Liver (tissue), 8 donors: ENCODE measurements at regions not wholly inside any gene's neighbourhood (a gene's known extent, or its start where the extent isn't known, plus 50 kb on each side); places are given as distances from the start of the nearest gene placed in this dataset.

Experiments
- DNase-seq: peaks from one replicate; pipeline ENCODE4 v3.0.0-alpha.2; 2017; ENCODE audit warnings: low spot score
- H3K27ac ChIP-seq, 2 donors: one replicate each; pipeline ENCODE4 v1.7.0; 2013; ENCODE audit warnings: inconsistent platforms in 2 of 2, low read length in 2 of 2, control low read depth in 1 of 2, low read depth in 1 of 2, mild to moderate bottlenecking in 1 of 2
- H3K27me3 ChIP-seq, 4 donors: one replicate each; pipeline versions ENCODE4 v1.6.1 to v1.7.0; 2013; ENCODE audit warnings: low read length in 3 of 4, inconsistent platforms in 1 of 4, mild to moderate bottlenecking in 1 of 4, moderate library complexity in 1 of 4; ENCODE audit not compliant: control insufficient read depth in 4 of 4, insufficient read depth in 4 of 4
- H3K36me3 ChIP-seq, 4 donors: one replicate each; pipeline versions ENCODE4 v1.6.1 to v1.7.0; 2013; ENCODE audit warnings: low read length in 3 of 4, mild to moderate bottlenecking in 3 of 4, low read depth in 1 of 4, moderate library complexity in 1 of 4; ENCODE audit not compliant: control insufficient read depth in 4 of 4, insufficient read depth in 3 of 4
- H3K4me1 ChIP-seq, 4 donors: one replicate each; pipeline versions ENCODE4 v1.6.1 to v1.7.0; 2013; ENCODE audit warnings: low read length in 3 of 4, mild to moderate bottlenecking in 3 of 4, moderate library complexity in 1 of 4; ENCODE audit not compliant: control insufficient read depth in 4 of 4, insufficient read depth in 4 of 4
- H3K4me3 ChIP-seq, 3 donors: one replicate each; pipeline versions ENCODE4 v1.6.1 to v1.7.0; 2013; ENCODE audit warnings: low read length in 3 of 3, control low read depth in 1 of 3, low read depth in 1 of 3, mild to moderate bottlenecking in 1 of 3
- H3K9ac ChIP-seq, 2 donors: one replicate each; pipeline ENCODE4 v1.7.0; 2013; ENCODE audit warnings: low read length in 2 of 2, mild to moderate bottlenecking in 2 of 2, moderate library complexity in 2 of 2, control low read depth in 1 of 2, low read depth in 1 of 2
- H3K9me3 ChIP-seq, 4 donors: one replicate each; pipeline versions ENCODE4 v1.6.1 to v1.7.0; 2013; ENCODE audit warnings: low read length in 3 of 4; ENCODE audit not compliant: control insufficient read depth in 4 of 4
- EGR1 ChIP-seq, 2 donors: IDR thresholded peaks; 2 replicates each; pipeline ENCODE4 v1.6.1; 2016 to 2018; ENCODE audit warnings: antibody characterized with exemption in 2 of 2, low read depth in 2 of 2
- FOXA1 ChIP-seq: IDR thresholded peaks from 2 replicates; pipeline ENCODE4 v1.6.1; 2016; ENCODE audit warnings: antibody characterized with exemption
- FOXA2 ChIP-seq: IDR thresholded peaks from 2 replicates; pipeline ENCODE4 v1.6.1; 2016; ENCODE audit warnings: antibody characterized with exemption
- GABPA ChIP-seq, 2 donors: IDR thresholded peaks in 1 of 2; conservative IDR thresholded peaks in 1 of 2; 2 replicates each; pipeline ENCODE4 v1.6.1; 2016; ENCODE audit warnings: antibody characterized with exemption in 2 of 2, mild to moderate bottlenecking in 1 of 2, moderate library complexity in 1 of 2
- HNF4A ChIP-seq, 2 donors: conservative IDR thresholded peaks; 2 replicates each; pipeline ENCODE4 v1.6.1; 2016; ENCODE audit warnings: antibody characterized with exemption in 2 of 2, mild to moderate bottlenecking in 2 of 2
- HNF4G ChIP-seq: IDR thresholded peaks from 2 replicates; pipeline ENCODE4 v1.6.1; 2016; ENCODE audit warnings: antibody characterized with exemption
- JUND ChIP-seq, 2 donors: IDR thresholded peaks; 2 replicates each; pipeline ENCODE4 v1.6.1; 2016; ENCODE audit warnings: antibody characterized with exemption in 2 of 2
- MAX ChIP-seq: IDR thresholded peaks from 2 replicates; pipeline ENCODE4 v1.6.1; 2016; ENCODE audit warnings: antibody characterized with exemption
- NR2F2 ChIP-seq: IDR thresholded peaks from 2 replicates; pipeline ENCODE4 v1.6.1; 2016; ENCODE audit warnings: antibody characterized with exemption
- RAD21 ChIP-seq, 2 donors: IDR thresholded peaks; 2 replicates each; pipeline ENCODE4 v1.6.1; 2016; ENCODE audit warnings: antibody characterized with exemption in 2 of 2, mild to moderate bottlenecking in 2 of 2
- RXRA ChIP-seq, 2 donors: IDR thresholded peaks; 2 replicates each; pipeline ENCODE4 v1.6.1; 2017 to 2018; ENCODE audit warnings: antibody characterized with exemption in 2 of 2, mild to moderate bottlenecking in 1 of 2
- SP1 ChIP-seq: IDR thresholded peaks from 2 replicates; pipeline ENCODE4 v1.6.1; 2018; ENCODE audit warnings: antibody characterized with exemption, mild to moderate bottlenecking
- TAF1 ChIP-seq: conservative IDR thresholded peaks from 2 replicates; pipeline ENCODE4 v1.6.1; 2016; ENCODE audit warnings: antibody characterized with exemption, mild to moderate bottlenecking
- YY1 ChIP-seq: IDR thresholded peaks from 2 replicates; pipeline ENCODE4 v1.6.1; 2016; ENCODE audit warnings: antibody characterized with exemption, mild to moderate bottlenecking
- WGBS: extraction: QIAGEN DNeasy Blood & Tissue Kit; methylation state at CpG from one replicate; pipeline ENCODE4 v1.1.7; 2013; 5-methylcytosine and 5-hydroxymethylcytosine counted together
- TF ChIP-seq, protein P1 (sequence below): fragments of 150-350 bp; IDR thresholded peaks from 2 replicates; pipeline ENCODE4 v1.5.1; 2017; ENCODE audit warnings: improper control_type of control experiment, low read depth, low read length; ENCODE audit not compliant: missing input control
- TF ChIP-seq, protein P2 (sequence below): IDR thresholded peaks from 2 replicates; pipeline ENCODE4 v1.6.1; 2016; ENCODE audit warnings: antibody characterized with exemption
- TF ChIP-seq, protein P3 (sequence below): IDR thresholded peaks from 2 replicates; pipeline ENCODE4 v1.6.1; 2016; ENCODE audit warnings: antibody characterized with exemption
- TF ChIP-seq, protein P4 (sequence below): IDR thresholded peaks from 2 replicates; pipeline ENCODE4 v1.6.1; 2016; ENCODE audit warnings: antibody characterized with exemption, mild to moderate bottlenecking
- donor health status: healthy.
- donor health status: healthy.
- donor health status: healthy.
- donor health status: healthy.
- donor health status: healthy.

DNA sequence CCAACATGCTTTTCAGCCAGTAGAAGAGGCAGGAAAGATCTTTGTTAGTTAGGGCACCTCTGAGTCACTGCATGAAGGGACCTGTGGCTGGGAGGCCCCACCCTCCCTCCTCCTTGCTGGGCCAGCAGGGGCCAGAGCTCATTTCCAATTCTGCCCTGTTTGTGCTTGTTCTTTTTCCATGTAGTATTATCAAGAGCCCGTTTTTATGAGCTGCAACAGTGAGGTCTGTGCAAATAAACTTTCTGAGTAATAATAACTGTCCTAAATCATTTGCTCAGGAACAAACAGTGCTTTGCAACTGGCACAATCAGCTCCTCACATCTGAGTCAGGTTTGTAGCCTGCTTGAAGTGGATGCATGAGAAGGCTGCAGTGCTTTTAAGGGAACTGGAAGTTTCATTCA lies 128.0 kb downstream of the ARL4C start:
- H3K27ac ChIP-seq = no peak overlapping the region
- DNase-seq = no peak

DNA sequence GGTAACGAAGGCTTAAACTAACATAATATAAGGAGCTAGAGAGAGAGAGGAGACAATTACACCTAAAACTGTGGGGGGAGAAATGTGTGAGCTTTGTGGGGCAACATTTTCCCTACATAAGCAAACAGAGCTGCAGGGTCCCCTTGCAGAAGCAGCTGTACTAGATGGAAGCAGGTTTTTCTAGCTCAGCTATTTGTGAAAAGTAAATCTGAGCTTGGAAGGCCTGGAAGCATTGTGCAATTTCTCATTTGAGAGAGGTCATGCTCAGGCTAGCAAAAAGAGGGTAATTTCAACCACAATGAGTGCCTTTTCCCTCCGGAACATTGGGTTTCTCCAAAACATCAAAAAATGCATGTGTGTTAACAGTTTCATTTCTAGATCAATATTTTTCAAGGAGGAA lies 130.0 kb downstream of the ARL4C start:
- no peak for DNase-seq
- no peak overlapping the region for H3K9ac ChIP-seq
- TF ChIP-seq RXRA (IDR thresholded peaks at IDR 0.05) (peak; percentile 56 to 65), FOXA1 (no peak), MAX (peak; percentile 17), SP1 (peak; percentile 23), HNF4A (conservative IDR thresholded peaks at IDR 0.05) (peak in 1 of 2 donors; percentile 8), RAD21 (IDR thresholded peaks at IDR 0.05) (peak; percentile 20 to 43), JUND (IDR thresholded peaks at IDR 0.05) (peak in 1 of 2 donors; percentile 11), TAF1 (no peak)
- no peaks in the 10 kb centered on the region for H3K9me3 ChIP-seq
- H3K4me3 ChIP-seq = no peak overlapping the region
- H3K4me1 ChIP-seq = peaks cover 0 to 18% (median 2%) of the 10 kb centered on the region in 4 donors
- 60% methylated on average over 2 of the region's 2 CpGs for WGBS
- no peaks in the 10 kb centered on the region for H3K27me3 ChIP-seq
- no peaks in the 10 kb centered on the region for H3K36me3 ChIP-seq
- no peak overlapping the region for H3K27ac ChIP-seq

More for the DNA sequence above, 128.0 kb downstream of the ARL4C start:
- H3K9ac ChIP-seq = no peak overlapping the region
- no peaks in the 10 kb centered on the region for H3K9me3 ChIP-seq
- peaks cover 0 to 7% (median 2%) of the 10 kb centered on the region in 4 donors for H3K4me1 ChIP-seq
- no peaks in the 10 kb centered on the region for H3K36me3 ChIP-seq
- no peaks in the 10 kb centered on the region for H3K27me3 ChIP-seq
- no peak for TF ChIP-seq NR2F2
- no peak for TF ChIP-seq YY1
- TF ChIP-seq HNF4A (conservative IDR thresholded peaks at IDR 0.05) = no peak
- no peak for TF ChIP-seq FOXA1
- TF ChIP-seq, protein P1, sequence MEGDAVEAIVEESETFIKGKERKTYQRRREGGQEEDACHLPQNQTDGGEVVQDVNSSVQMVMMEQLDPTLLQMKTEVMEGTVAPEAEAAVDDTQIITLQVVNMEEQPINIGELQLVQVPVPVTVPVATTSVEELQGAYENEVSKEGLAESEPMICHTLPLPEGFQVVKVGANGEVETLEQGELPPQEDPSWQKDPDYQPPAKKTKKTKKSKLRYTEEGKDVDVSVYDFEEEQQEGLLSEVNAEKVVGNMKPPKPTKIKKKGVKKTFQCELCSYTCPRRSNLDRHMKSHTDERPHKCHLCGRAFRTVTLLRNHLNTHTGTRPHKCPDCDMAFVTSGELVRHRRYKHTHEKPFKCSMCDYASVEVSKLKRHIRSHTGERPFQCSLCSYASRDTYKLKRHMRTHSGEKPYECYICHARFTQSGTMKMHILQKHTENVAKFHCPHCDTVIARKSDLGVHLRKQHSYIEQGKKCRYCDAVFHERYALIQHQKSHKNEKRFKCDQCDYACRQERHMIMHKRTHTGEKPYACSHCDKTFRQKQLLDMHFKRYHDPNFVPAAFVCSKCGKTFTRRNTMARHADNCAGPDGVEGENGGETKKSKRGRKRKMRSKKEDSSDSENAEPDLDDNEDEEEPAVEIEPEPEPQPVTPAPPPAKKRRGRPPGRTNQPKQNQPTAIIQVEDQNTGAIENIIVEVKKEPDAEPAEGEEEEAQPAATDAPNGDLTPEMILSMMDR = no peak
- TF ChIP-seq EGR1 (IDR thresholded peaks at IDR 0.05; ENCODE audit: low read depth in 2 of 2) = no peak
- no peak for TF ChIP-seq HNF4G
- no peak for TF ChIP-seq RAD21 (IDR thresholded peaks at IDR 0.05)
- no peak for TF ChIP-seq SP1
- TF ChIP-seq, protein P2, sequence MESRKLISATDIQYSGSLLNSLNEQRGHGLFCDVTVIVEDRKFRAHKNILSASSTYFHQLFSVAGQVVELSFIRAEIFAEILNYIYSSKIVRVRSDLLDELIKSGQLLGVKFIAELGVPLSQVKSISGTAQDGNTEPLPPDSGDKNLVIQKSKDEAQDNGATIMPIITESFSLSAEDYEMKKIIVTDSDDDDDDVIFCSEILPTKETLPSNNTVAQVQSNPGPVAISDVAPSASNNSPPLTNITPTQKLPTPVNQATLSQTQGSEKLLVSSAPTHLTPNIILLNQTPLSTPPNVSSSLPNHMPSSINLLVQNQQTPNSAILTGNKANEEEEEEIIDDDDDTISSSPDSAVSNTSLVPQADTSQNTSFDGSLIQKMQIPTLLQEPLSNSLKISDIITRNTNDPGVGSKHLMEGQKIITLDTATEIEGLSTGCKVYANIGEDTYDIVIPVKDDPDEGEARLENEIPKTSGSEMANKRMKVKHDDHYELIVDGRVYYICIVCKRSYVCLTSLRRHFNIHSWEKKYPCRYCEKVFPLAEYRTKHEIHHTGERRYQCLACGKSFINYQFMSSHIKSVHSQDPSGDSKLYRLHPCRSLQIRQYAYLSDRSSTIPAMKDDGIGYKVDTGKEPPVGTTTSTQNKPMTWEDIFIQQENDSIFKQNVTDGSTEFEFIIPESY = no peak
- TF ChIP-seq TAF1 = no peak
- TF ChIP-seq, protein P3, sequence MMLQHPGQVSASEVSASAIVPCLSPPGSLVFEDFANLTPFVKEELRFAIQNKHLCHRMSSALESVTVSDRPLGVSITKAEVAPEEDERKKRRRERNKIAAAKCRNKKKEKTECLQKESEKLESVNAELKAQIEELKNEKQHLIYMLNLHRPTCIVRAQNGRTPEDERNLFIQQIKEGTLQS = no peak
- TF ChIP-seq GABPA (IDR thresholded peaks at IDR 0.05 in 1 of 2, conservative IDR thresholded peaks at IDR 0.05 in 1 of 2) = no peak
- 67% methylated on average over 1 of the region's 1 CpG for WGBS
- H3K4me3 ChIP-seq = no peak overlapping the region

- WGBS = 81% methylated on average over 8 of the region's 8 CpGs
- no peaks in the 10 kb centered on the region for H3K36me3 ChIP-seq
- H3K9me3 ChIP-seq = no peaks in the 10 kb centered on the region
- no peak for DNase-seq
- no peak overlapping the region for H3K27ac ChIP-seq
- no peak overlapping the region for H3K9ac ChIP-seq
- no peaks in the 10 kb centered on the region for H3K27me3 ChIP-seq
- H3K4me1 ChIP-seq = peaks cover 0 to 18% (median 2%) of the 10 kb centered on the region in 4 donors
- H3K4me3 ChIP-seq = no peak overlapping the region
- TF ChIP-seq HNF4G = no peak
- no peak for TF ChIP-seq GABPA (IDR thresholded peaks at IDR 0.05 in 1 of 2, conservative IDR thresholded peaks at IDR 0.05 in 1 of 2)
- TF ChIP-seq YY1 = no peak
- TF ChIP-seq, protein P4, sequence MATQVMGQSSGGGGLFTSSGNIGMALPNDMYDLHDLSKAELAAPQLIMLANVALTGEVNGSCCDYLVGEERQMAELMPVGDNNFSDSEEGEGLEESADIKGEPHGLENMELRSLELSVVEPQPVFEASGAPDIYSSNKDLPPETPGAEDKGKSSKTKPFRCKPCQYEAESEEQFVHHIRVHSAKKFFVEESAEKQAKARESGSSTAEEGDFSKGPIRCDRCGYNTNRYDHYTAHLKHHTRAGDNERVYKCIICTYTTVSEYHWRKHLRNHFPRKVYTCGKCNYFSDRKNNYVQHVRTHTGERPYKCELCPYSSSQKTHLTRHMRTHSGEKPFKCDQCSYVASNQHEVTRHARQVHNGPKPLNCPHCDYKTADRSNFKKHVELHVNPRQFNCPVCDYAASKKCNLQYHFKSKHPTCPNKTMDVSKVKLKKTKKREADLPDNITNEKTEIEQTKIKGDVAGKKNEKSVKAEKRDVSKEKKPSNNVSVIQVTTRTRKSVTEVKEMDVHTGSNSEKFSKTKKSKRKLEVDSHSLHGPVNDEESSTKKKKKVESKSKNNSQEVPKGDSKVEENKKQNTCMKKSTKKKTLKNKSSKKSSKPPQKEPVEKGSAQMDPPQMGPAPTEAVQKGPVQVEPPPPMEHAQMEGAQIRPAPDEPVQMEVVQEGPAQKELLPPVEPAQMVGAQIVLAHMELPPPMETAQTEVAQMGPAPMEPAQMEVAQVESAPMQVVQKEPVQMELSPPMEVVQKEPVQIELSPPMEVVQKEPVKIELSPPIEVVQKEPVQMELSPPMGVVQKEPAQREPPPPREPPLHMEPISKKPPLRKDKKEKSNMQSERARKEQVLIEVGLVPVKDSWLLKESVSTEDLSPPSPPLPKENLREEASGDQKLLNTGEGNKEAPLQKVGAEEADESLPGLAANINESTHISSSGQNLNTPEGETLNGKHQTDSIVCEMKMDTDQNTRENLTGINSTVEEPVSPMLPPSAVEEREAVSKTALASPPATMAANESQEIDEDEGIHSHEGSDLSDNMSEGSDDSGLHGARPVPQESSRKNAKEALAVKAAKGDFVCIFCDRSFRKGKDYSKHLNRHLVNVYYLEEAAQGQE = no peak
- no peak for TF ChIP-seq EGR1 (IDR thresholded peaks at IDR 0.05; ENCODE audit: low read depth in 2 of 2)
- TF ChIP-seq SP1 = no peak
- TF ChIP-seq, protein P1 = no peak
- TF ChIP-seq RXRA (IDR thresholded peaks at IDR 0.05) = no peak
- no peak for TF ChIP-seq FOXA2
- TF ChIP-seq FOXA1 = no peak
- no peak for TF ChIP-seq JUND (IDR thresholded peaks at IDR 0.05)
Measured at GRCh38 chr2:234364661-234365060, 132.2 kb downstream of the ARL4C start.
